GF-D8 (cell line): ENCODE measurements at regions not wholly inside any gene's neighbourhood (a gene's known extent, or its start where the extent isn't known, plus 50 kb on each side); places are given as distances from the start of the nearest gene placed in this dataset.

Experiments used
- DNase-seq: peaks from one replicate; lab custom pipeline; 2025; lab: John Stamatoyannopoulos, UW

- no peak for DNase-seq
Observed at GRCh38 chr2:212610872-212611425, 72.3 kb upstream of the ERBB4 start.

GRCh38 chr2:212609479-212609878, 70.9 kb upstream of the ERBB4 start:
- no peak for DNase-seq

- DNase-seq, result no peak
Observed at GRCh38 chr2:212607080-212607479, 68.5 kb upstream of the ERBB4 start.

GRCh38 chr2:212606232-212606631, 67.6 kb upstream of the ERBB4 start:
- DNase-seq, result no peak

GRCh38 chr2:212596688-212597087, 58.1 kb upstream of the ERBB4 start:
- no peak for DNase-seq

GRCh38 chr2:212596276-212596675, 57.7 kb upstream of the ERBB4 start:
- DNase-seq, result no peak

GRCh38 chr2:212595036-212595654, 56.5 kb upstream of the ERBB4 start:
- no peak for DNase-seq

GRCh38 chr2:212592695-212593094, 54.1 kb upstream of the ERBB4 start:
- DNase-seq, result no peak
